Astrocyte of the spinal cord (primary cell): ENCODE measurements at regions not wholly inside any gene's neighbourhood (a gene's known extent, or its start where the extent isn't known, plus 50 kb on each side); places are given as distances from the start of the nearest gene placed in this dataset.

ENCODE experiments used
- DNase-seq: peaks from one replicate; pipeline ENCODE4 v3.0.0; 2011; ENCODE audit warnings: low read depth, low spot score
- H3K4me3 ChIP-seq: 2 replicates; pipeline ENCODE4 v1.5.1; 2011; ENCODE audit warnings: low read depth, mild to moderate bottlenecking, low read length, moderate library complexity
- in situ Hi-C: cut with HindIII; loops from 2 replicates; pipeline ENCODE4 v1.10.0; 2017; ENCODE audit warnings: low sequenced_read_pairs
- TF ChIP-seq, protein P1 (sequence below): IDR thresholded peaks from 2 replicates; pipeline ENCODE4 v1.5.1; 2012; ENCODE audit warnings: low read depth, mild to moderate bottlenecking, low read length, inconsistent platforms

DNA sequence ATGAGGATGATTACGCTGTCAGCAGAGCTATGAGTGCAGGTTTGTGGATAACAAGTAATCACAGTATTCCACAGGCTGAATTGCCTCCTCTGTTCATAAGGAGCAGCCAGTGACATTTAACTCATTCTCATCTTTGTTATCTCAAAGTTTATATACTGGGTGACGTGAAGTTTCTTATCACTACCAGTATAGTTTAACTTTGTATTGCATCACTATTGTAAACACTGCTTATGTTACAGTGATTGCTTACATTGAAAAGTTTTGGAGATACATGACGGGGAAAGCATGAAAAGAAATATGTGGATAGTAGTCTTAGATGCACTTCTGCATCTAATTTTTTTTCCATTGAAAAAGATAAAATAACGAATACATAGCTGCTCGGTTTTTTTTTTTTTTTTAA lies 429.7 kb downstream of the VGLL3 start:
- TF ChIP-seq, protein P1, sequence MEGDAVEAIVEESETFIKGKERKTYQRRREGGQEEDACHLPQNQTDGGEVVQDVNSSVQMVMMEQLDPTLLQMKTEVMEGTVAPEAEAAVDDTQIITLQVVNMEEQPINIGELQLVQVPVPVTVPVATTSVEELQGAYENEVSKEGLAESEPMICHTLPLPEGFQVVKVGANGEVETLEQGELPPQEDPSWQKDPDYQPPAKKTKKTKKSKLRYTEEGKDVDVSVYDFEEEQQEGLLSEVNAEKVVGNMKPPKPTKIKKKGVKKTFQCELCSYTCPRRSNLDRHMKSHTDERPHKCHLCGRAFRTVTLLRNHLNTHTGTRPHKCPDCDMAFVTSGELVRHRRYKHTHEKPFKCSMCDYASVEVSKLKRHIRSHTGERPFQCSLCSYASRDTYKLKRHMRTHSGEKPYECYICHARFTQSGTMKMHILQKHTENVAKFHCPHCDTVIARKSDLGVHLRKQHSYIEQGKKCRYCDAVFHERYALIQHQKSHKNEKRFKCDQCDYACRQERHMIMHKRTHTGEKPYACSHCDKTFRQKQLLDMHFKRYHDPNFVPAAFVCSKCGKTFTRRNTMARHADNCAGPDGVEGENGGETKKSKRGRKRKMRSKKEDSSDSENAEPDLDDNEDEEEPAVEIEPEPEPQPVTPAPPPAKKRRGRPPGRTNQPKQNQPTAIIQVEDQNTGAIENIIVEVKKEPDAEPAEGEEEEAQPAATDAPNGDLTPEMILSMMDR: no peak
- no peak overlapping the region for H3K4me3 ChIP-seq
- DNase-seq: no peak
- in situ Hi-C loops: no loop called here

DNA sequence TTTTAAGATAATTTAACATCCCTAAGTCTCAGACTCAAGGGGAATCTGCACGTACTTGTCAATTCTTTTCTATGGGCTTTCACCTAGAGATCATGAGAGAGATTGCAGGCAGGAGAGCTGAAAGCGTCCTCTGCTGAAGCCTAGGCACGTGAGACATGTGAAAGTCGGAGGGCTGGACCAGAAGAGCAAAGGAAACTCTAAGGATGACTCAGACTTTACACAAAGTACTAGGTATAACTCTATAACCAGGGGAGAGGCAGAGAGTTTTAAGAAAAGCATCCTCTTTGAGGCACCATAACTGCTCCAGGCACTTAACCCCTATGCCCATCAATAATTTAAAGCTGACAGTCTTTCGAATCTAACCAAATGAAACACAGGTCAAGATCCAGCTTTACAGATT lies 436.6 kb downstream of the VGLL3 start:
- in situ Hi-C loops: no loop called here
- TF ChIP-seq, protein P1: no peak
- no peak overlapping the region for H3K4me3 ChIP-seq
- DNase-seq: no peak

DNA sequence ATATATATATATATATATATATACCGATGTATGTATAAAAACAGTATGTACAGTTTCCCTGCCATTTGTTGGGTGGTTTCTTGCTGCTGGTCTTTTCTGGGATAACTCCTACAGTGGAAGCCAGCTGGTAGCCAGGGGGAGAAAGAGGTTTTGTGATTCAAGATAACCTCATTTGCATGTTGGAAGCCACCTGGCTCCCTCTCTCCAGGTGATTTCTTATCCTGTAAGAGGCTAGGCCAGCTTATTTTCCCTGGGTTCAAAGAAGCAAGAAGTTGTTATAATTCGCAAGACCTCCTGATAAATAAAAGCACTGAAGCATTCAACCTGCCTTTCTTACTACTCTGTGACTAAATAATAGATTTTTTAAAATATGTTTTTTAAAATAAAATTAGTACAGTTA lies 443.3 kb downstream of the VGLL3 start:
- no peak overlapping the region for H3K4me3 ChIP-seq
- in situ Hi-C loops: no loop called here
- DNase-seq: no peak
- TF ChIP-seq, protein P1: no peak

DNA sequence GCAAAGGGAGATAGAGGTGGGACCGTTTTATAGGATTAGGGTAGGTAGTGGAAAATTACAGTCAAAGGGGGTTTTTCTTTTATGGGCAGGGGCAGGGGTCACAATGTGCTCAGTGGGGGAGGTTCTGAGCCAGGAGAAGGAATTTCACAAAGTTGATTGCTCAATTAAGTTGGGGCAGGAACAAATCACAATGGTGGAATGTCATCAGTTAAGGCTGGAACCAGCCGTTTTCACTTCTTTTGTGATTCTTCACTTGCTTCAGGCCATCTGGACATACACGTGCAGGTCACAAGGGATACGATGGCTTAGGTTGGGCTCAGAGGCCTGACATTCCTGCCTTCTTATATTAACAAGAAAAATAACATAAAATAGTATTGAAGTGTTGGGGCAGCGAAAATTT lies 453.8 kb downstream of the VGLL3 start:
- DNase-seq: no peak
- H3K4me3 ChIP-seq: no peak overlapping the region
- TF ChIP-seq, protein P1: no peak
- in situ Hi-C loops: no loop called here

DNA sequence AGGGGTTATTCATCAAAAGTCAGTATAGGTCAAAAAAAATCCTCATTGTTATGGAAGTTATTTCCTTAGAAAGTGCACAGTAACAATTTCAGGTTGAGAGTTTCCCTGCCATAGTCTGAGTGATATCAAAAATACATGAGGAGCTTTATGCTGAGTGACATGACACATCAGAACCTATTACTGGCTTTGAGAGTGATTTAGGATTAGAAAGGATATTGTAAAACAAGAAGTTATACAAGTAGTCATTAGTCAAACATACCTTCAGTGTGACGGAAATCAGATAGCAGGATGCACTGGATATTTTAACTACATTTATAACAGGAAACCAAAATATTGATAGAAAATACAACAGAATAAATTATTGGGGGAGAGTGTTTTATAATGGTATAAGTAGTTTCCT lies 471.1 kb downstream of the VGLL3 start:
- TF ChIP-seq, protein P1: no peak
- in situ Hi-C loops: no loop called here
- DNase-seq: no peak
- no peak overlapping the region for H3K4me3 ChIP-seq

DNA sequence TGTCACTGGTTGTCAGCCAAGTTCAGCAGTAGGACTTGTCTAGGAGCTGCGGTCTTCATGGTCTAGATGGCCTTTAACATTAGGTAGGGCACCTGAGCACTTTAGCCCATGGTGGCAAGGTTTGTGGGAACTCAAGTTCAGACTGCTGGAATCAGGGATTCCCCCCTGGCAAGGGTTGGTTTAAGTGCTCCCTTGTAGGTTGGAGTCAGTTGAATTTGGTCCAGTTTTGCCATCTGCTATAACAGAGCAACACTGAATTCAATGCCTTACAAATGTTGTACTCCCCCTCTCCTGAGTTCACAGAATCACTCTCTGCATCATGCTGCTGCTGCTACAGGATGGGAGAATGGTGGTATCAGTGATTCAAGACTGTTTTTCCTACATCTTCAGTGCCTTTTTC lies 509.3 kb downstream of the VGLL3 start:
- TF ChIP-seq, protein P1: no peak
- DNase-seq: no peak

DNA sequence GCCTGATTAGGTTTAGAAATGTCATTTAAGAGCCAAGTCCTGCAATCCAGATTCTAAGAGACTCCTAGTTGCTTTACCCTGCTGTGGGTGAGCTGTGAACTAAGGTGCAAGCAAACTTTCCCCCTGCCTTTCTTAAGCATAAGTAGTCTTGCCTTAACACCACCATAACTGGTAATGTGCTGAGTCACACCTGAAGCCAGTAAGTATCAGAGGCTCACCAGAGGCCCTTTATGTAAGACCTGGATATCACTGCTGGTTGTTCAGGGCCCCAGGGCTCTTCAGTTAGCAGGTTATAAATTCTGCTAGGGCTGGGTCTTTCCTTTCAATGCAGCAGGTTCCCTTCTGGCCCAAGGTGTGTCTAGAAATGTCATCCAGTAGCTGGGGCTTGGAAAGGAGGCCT lies 509.9 kb downstream of the VGLL3 start:
- DNase-seq: no peak
- H3K4me3 ChIP-seq: no peak overlapping the region
- in situ Hi-C loops: no loop called here
- TF ChIP-seq, protein P1: no peak

More for the DNA sequence above, 509.3 kb downstream of the VGLL3 start:
- in situ Hi-C loops: no loop called here
- H3K4me3 ChIP-seq: no peak overlapping the region
